OCI-LY7 (cell line): ENCODE measurements at regions not wholly inside any gene's neighbourhood (a gene's known extent, or its start where the extent isn't known, plus 50 kb on each side); places are given as distances from the start of the nearest gene placed in this dataset.

Experiments used
- BruUV-seq: library from RNA; stranded (reverse); fragments of 400-500 nt; replicated peaks from 2 replicates; lab custom pipeline; 2021; lab: Mats Ljungman, UMichigan
- CTCF ChIA-PET: fragments of 300-600 bp; sonication (Branson Sonifier 250); formaldehyde crosslinking; loops from one replicate; lab custom pipeline; 2022; ENCODE audit warnings: antibody characterized with exemption; ENCODE audit not compliant: unreplicated experiment; lab: Charles Lee
- POLR2A ChIA-PET: fragments of 300-600 bp; sonication (Branson Sonifier 250); formaldehyde crosslinking; loops from one replicate; lab custom pipeline; 2022; ENCODE audit warnings: antibody characterized with exemption; lab: Charles Lee
- DNase-seq: peaks from one replicate; pipeline ENCODE4 v3.0.0-alpha.2; 2015; ENCODE audit warnings: low spot score
- H2AFZ ChIP-seq: fragments of 200-600 bp; sonication (generic), shearing (Covaris generic); 2 replicates; pipeline ENCODE4 v1.6.1; 2014; ENCODE audit warnings: mild to moderate bottlenecking, antibody characterized with exemption, low read length, moderate library complexity
- H3K27ac ChIP-seq: fragments of 200-600 bp; sonication (generic); 2 replicates; pipeline ENCODE4 v1.5.1; 2014; ENCODE audit warnings: mixed run types, low read depth, mild to moderate bottlenecking, moderate library complexity, low read length, inconsistent platforms; ENCODE audit not compliant: poor library complexity, severe bottlenecking
- H3K36me3 ChIP-seq: fragments of 200-600 bp; sonication (generic); 2 replicates; pipeline ENCODE4 v1.6.1; 2014; ENCODE audit warnings: mild to moderate bottlenecking, antibody characterized with exemption, low read length, moderate library complexity, mixed read lengths; ENCODE audit not compliant: insufficient read depth
- H3K4me1 ChIP-seq: fragments of 200-600 bp; sonication (generic); 2 replicates; pipeline ENCODE4 v1.5.1; 2014; ENCODE audit warnings: mild to moderate bottlenecking, low read length; ENCODE audit not compliant: insufficient read depth, poor library complexity, severe bottlenecking
- H3K4me2 ChIP-seq: fragments of 200-600 bp; sonication (generic); 2 replicates; pipeline ENCODE4 v1.6.1; 2014; ENCODE audit warnings: mild to moderate bottlenecking, low read length
- H3K4me3 ChIP-seq: fragments of 200-600 bp; sonication (generic); 2 replicates; pipeline ENCODE4 v1.5.1; 2014; ENCODE audit warnings: mild to moderate bottlenecking, low read depth, low read length; ENCODE audit not compliant: poor library complexity, severe bottlenecking
- H3K79me2 ChIP-seq: fragments of 200-600 bp; sonication (generic); 2 replicates; pipeline ENCODE4 v1.6.1; 2016; ENCODE audit warnings: low read depth, mild to moderate bottlenecking, low read length, moderate library complexity, mixed read lengths; ENCODE audit not compliant: insufficient read depth
- H3K9me2 ChIP-seq: fragments of 200-600 bp; sonication (generic); 2 replicates; pipeline ENCODE4 v1.6.1; 2016; ENCODE audit warnings: mild to moderate bottlenecking, low read length, mixed read lengths; ENCODE audit not compliant: insufficient read depth
- H3K9me3 ChIP-seq: fragments of 200-600 bp; sonication (generic); 2 replicates; pipeline ENCODE4 v1.6.1; 2014; ENCODE audit warnings: mild to moderate bottlenecking, mixed run types, low read length, mixed read lengths
- H4K20me1 ChIP-seq: fragments of 200-600 bp; sonication (generic); 2 replicates; pipeline ENCODE4 v1.6.1; 2014; ENCODE audit warnings: mild to moderate bottlenecking, antibody characterized with exemption, low read length, moderate library complexity, mixed read lengths; ENCODE audit not compliant: insufficient read depth
- EZH2phosphoT487 ChIP-seq: fragments of 200-600 bp; sonication (generic); IDR thresholded peaks from 2 replicates; pipeline ENCODE4 v1.6.1; 2018; ENCODE audit warnings: low read depth, borderline replicate concordance, mild to moderate bottlenecking, mixed run types, antibody characterized with exemption, low read length, moderate library complexity, mixed read lengths
- intact Hi-C: fragments of 100-400 bp; cut with micrococcal nuclease; formaldehyde crosslinking; loops from one replicate; pipeline ENCODE4 v1.10.0; 2022; ENCODE audit not compliant: unreplicated experiment
- TF ChIP-seq, protein P1 (sequence below): fragments of 200-600 bp; sonication (generic); conservative IDR thresholded peaks from 2 replicates; pipeline ENCODE4 v1.5.1; 2014; ENCODE audit warnings: mild to moderate bottlenecking, antibody characterized with exemption, low read length, moderate library complexity, mixed read lengths

DNA sequence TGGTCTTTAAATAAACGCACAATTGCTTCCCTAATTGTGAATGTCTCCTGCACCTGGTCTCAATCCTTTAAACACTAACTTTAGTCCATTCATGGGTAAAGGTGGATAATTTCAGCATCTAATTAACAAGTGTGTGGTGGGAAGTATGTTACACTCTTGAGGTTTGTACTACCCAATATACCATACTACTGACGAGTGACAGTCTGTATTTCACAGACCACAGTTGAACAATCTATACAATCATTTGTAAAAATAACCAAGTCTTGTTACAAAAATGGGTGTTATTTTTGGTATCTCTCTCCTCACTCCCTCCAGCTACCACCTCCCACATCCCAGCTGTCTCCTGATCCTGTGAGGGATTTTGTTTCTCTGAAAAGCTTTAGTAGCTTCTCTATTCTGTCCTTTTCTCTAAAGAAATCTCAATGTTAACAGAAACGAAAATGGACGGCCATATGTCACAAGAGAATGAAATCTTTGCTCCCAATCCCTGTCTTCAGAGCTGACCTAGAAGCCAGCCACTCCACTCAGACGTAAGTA lies 62.3 kb upstream of the ZNF366 start:
- Histone ChIP-seq H3K9me2 (no peaks in the 10 kb centered on the region), H3K9me3 (no peaks in the 10 kb centered on the region), H3K79me2 (no peaks in the 10 kb centered on the region), H3K36me3 (no peaks in the 10 kb centered on the region), H4K20me1 (no peaks in the 10 kb centered on the region), H3K4me3 (no peak overlapping the region), H2AFZ (no peak overlapping the region), H3K27ac (no peak overlapping the region), H3K4me2 (no peak overlapping the region), H3K4me1 (no peaks in the 10 kb centered on the region)
- no peak for TF ChIP-seq EZH2phosphoT487
- TF ChIP-seq, protein P1, sequence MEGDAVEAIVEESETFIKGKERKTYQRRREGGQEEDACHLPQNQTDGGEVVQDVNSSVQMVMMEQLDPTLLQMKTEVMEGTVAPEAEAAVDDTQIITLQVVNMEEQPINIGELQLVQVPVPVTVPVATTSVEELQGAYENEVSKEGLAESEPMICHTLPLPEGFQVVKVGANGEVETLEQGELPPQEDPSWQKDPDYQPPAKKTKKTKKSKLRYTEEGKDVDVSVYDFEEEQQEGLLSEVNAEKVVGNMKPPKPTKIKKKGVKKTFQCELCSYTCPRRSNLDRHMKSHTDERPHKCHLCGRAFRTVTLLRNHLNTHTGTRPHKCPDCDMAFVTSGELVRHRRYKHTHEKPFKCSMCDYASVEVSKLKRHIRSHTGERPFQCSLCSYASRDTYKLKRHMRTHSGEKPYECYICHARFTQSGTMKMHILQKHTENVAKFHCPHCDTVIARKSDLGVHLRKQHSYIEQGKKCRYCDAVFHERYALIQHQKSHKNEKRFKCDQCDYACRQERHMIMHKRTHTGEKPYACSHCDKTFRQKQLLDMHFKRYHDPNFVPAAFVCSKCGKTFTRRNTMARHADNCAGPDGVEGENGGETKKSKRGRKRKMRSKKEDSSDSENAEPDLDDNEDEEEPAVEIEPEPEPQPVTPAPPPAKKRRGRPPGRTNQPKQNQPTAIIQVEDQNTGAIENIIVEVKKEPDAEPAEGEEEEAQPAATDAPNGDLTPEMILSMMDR = no peak
- intact Hi-C loops = no loop called here
- ChIA-PET CTCF (no interaction called here), POLR2A (interaction anchor here (0.6 kb wide), 2 partner anchors 18 to 335 kb away, joined by 3 to 5 read pairs; no protein-coding TSS in a partner anchor)
- no peak for DNase-seq
- BruUV-seq = no TSS peak

DNA sequence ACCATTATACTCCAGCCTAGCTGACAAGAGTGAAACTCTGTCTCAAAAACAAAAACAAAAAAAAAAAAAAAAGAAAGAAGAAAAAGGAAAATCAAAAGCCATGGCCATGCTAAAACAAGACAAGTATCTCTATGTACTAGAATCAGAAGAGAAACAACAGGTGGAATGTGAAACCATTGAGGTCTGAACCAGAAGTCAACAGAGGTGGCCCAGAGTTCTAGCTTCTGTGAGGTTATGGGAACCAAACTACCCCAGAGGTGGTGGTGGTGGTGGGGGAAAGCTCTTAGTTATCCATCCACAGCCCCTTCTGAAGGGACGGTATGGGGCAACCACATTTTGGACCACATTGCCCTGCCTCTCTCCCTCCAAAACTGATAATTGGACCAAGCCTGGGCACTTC lies 59.5 kb upstream of the ZNF366 start:
- BruUV-seq = no TSS peak
- CTCF ChIA-PET = no interaction called here
- DNase-seq = no peak
- H3K9me3 ChIP-seq = no peaks in the 10 kb centered on the region
- TF ChIP-seq, protein P1 = no peak
- TF ChIP-seq EZH2phosphoT487 = no peak
- no peaks in the 10 kb centered on the region for H3K9me2 ChIP-seq
- POLR2A ChIA-PET = no interaction called here
- intact Hi-C loops = no loop called here
- H3K79me2 ChIP-seq = no peaks in the 10 kb centered on the region
- no peak overlapping the region for H3K27ac ChIP-seq
- H2AFZ ChIP-seq = no peak overlapping the region
- no peak overlapping the region for H3K4me3 ChIP-seq
- H3K4me1 ChIP-seq = no peaks in the 10 kb centered on the region
- H3K36me3 ChIP-seq = no peaks in the 10 kb centered on the region
- no peak overlapping the region for H3K4me2 ChIP-seq
- no peaks in the 10 kb centered on the region for H4K20me1 ChIP-seq

DNA sequence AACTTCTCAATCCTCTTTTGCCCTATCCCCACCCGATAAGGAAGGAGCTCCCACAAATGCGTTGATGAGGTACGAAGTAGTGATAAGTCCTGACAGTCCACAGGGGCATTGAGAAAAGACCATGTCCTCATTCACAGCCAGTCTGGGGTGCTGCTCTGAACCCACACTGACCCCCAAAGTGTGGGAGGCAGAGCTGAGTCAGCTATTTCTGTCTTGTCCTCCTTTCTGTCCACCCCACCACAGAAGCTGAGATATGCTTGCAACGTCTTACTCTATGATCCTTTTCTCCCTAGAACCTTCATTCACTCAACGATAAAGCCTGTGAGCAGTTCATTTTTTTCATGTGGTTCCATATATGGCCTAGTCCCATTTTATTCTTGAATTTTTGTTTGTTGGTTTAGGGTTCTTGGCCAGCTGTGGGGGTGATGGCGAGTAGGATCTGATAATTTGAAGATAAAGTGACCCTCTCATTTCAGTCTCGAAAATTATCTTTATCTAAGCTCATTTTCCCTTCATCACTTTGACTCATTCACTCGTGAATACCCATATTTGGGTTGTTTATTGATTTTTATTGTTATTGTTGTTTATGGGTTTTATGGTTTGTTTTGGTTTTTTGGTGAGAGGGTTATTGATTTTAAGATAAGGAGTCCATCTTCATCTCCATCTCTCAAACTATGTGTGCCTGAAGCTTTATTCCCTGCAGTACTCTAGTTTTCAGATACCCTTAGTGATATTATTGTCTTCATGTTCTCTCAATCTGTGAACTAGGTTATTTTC lies 58.5 kb upstream of the ZNF366 start:
- CTCF ChIA-PET = no interaction called here
- no TSS peak for BruUV-seq
- no peaks in the 10 kb centered on the region for H3K79me2 ChIP-seq

More for the DNA sequence above, 58.5 kb upstream of the ZNF366 start:
- no peaks in the 10 kb centered on the region for H3K9me3 ChIP-seq
- POLR2A ChIA-PET = no interaction called here
- TF ChIP-seq, protein P1 = no peak
- TF ChIP-seq EZH2phosphoT487 = no peak
- no peak overlapping the region for H3K4me2 ChIP-seq
- no peaks in the 10 kb centered on the region for H3K36me3 ChIP-seq
- no peak overlapping the region for H2AFZ ChIP-seq
- no peak for DNase-seq
- H3K27ac ChIP-seq = no peak overlapping the region
- no peaks in the 10 kb centered on the region for H3K9me2 ChIP-seq
- no peaks in the 10 kb centered on the region for H4K20me1 ChIP-seq
- H3K4me1 ChIP-seq = no peaks in the 10 kb centered on the region
- intact Hi-C loops = no loop called here
- no peak overlapping the region for H3K4me3 ChIP-seq
